Choroid plexus epithelial cell (primary cell): ENCODE measurements at regions not wholly inside any gene's neighbourhood (a gene's known extent, or its start where the extent isn't known, plus 50 kb on each side); places are given as distances from the start of the nearest gene placed in this dataset.
A peak's percentile ranks its signal among the peaks of the same experiment; 100 is the strongest.

ENCODE experiments used
- DNase-seq: peaks from one replicate; pipeline ENCODE4 v3.0.0-alpha.2; 2010; ENCODE audit warnings: low read depth
- H3K4me3 ChIP-seq: 2 replicates; pipeline ENCODE4 v1.5.1; 2011; ENCODE audit warnings: low read depth, mild to moderate bottlenecking, control low read depth, low read length, moderate library complexity
- CTCF ChIP-seq: conservative IDR thresholded peaks from 2 replicates; pipeline ENCODE4 v1.5.1; 2011; ENCODE audit warnings: low read depth, mild to moderate bottlenecking, control low read depth, inconsistent platforms, low read length, moderate library complexity

- DNase-seq, result no peak
- TF ChIP-seq CTCF, result no peak
- H3K4me3 ChIP-seq, result no peak overlapping the region
These were observed 1171.7 kb upstream of the ZEB2 start for GRCh38 chr2:145691659-145692058.

GRCh38 chr2:145690183-145690778 lies 1170.4 kb upstream of the ZEB2 start:
- no peak overlapping the region for H3K4me3 ChIP-seq
- TF ChIP-seq CTCF, result no peak

GRCh38 chr2:145689277-145689676 lies 1169.4 kb upstream of the ZEB2 start:
- TF ChIP-seq CTCF, result no peak
- DNase-seq, result no peak
- H3K4me3 ChIP-seq, result no peak overlapping the region

More at GRCh38 chr2:145690183-145690778, 1170.4 kb upstream of the ZEB2 start:
- peak; percentile 85 for DNase-seq

GRCh38 chr2:145688156-145688555 lies 1168.2 kb upstream of the ZEB2 start:
- no peak overlapping the region for H3K4me3 ChIP-seq
- TF ChIP-seq CTCF, result no peak
- no peak for DNase-seq

GRCh38 chr2:145687442-145688134 lies 1167.7 kb upstream of the ZEB2 start:
- H3K4me3 ChIP-seq, result no peak overlapping the region
- DNase-seq, result peak; percentile 39
- no peak for TF ChIP-seq CTCF

- no peak for TF ChIP-seq CTCF
- H3K4me3 ChIP-seq, result no peak overlapping the region
- DNase-seq, result peak; percentile 45
These were observed 1165.6 kb upstream of the ZEB2 start for GRCh38 chr2:145685383-145686050.
